ENCODE measurements at regions not wholly inside any gene's neighbourhood (a gene's known extent, or its start where the extent isn't known, plus 50 kb on each side); places are given as distances from the start of the nearest gene placed in this dataset.

DNA sequence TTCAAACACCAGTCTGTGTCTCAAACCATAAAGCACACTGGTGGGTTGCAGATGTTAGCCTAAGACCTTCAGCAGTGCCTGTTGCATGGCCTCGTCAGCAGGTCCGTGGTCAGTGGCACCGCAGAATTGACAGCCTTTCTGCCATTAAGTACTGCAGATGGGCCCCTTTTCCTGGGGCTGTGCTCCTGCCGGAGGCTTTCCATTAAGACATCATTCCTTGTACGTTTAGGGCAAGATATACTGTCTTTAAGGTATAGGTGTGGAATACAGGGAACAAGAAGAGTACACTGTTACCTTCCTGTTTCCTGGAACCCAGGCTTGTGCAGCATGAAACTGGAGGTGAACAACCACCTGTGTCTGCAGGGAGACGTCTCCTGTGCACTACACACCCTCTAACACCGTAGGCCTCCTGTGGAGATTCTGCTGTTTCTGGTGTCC lies 67.9 kb upstream of the WDR1 start:
- Histone ChIP-seq H3K4me3 (replicated peaks in 1 of 3; ENCODE audit: insufficient read depth in 1 of 3, low read depth in 2 of 3, low read length in 3 of 3) (no peak overlapping the region), H2AFZ (ENCODE audit: low read length) (no peak overlapping the region), H3K9me3 (ENCODE audit: low read length) (no peaks in the 10 kb centered on the region), H3K9ac (ENCODE audit: insufficient read depth, low read depth, low read length) (no peak overlapping the region), H3K4me2 (ENCODE audit: low read depth, low read length) (no peak overlapping the region), H4K20me1 (ENCODE audit: insufficient read depth, low read length) (no peaks in the 10 kb centered on the region), H3K27me3 (ENCODE audit: control insufficient read depth in 1 of 2, insufficient read depth in 2 of 2, low read length in 2 of 2) (no peaks in the 10 kb centered on the region), H3K36me3 (replicated peaks in 1 of 2; ENCODE audit: control insufficient read depth in 1 of 2, insufficient read depth in 2 of 2, low read length in 2 of 2) (no peaks in the 10 kb centered on the region), H3K79me2 (ENCODE audit: insufficient read depth, low read length) (no peaks in the 10 kb centered on the region), H3K4me1 (ENCODE audit: insufficient read depth, low read length) (no peaks in the 10 kb centered on the region), H3K27ac (ENCODE audit: extremely low read length, insufficient read depth, low read length) (no peak overlapping the region)
- ChIA-PET CTCF (ENCODE audit: low intra/inter-chr PET ratio, low total read pairs) (no interaction called here), POLR2A (no interaction called here)
- no peak for FAIRE-seq
- in situ Hi-C loops (cut with HindIII; ENCODE audit: extremely low pct_ligation_motif_present, low pct_unique_long_range_greater_than_20kb): no loop called here
- no peak for DNase-seq (ENCODE audit: low spot score)
- ATAC-seq: no peak
- intact Hi-C loops (cut with micrococcal nuclease; ENCODE audit: unreplicated experiment): no loop called here
- no TSS peak for BruUV-seq (replicated peaks)
- TF ChIP-seq UBTF (CRISPR knock-in tag; IDR thresholded peaks at IDR 0.05) (no peak), HES4 (CRISPR knock-in tag; IDR thresholded peaks at IDR 0.05; ENCODE audit: borderline replicate concordance) (no peak), TSC22D2 (CRISPR knock-in tag; IDR thresholded peaks at IDR 0.05; ENCODE audit: borderline replicate concordance) (no peak), YEATS2 (CRISPR knock-in tag; IDR thresholded peaks at IDR 0.05; ENCODE audit: borderline replicate concordance) (no peak), JUND (CRISPR knock-in tag; IDR thresholded peaks at IDR 0.05) (no peak)
- WGBS (ENCODE audit: low lambda C conversion rate): 25% methylated on average over 7 of the region's 7 CpGs

GRCh38 chr4:10184041-10184440 lies 67.4 kb upstream of the WDR1 start:
- H2AFZ ChIP-seq (ENCODE audit: low read length): no peak overlapping the region
- 9% methylated on average over 5 of the region's 5 CpGs for whole genome bisulfite sequencing (ENCODE audit: low lambda C conversion rate)
- DNase-seq (ENCODE audit: low spot score): no peak

More at GRCh38 chr4:10184041-10184440, 67.4 kb upstream of the WDR1 start:
- no peaks in the 10 kb centered on the region for H3K4me1 ChIP-seq (ENCODE audit: insufficient read depth, low read length)
- no peak overlapping the region for H3K27ac ChIP-seq (ENCODE audit: extremely low read length, insufficient read depth, low read length)
- no peak overlapping the region for H3K4me2 ChIP-seq (ENCODE audit: low read depth, low read length)
- H4K20me1 ChIP-seq (ENCODE audit: insufficient read depth, low read length): no peaks in the 10 kb centered on the region
- no peak overlapping the region for H3K4me3 ChIP-seq (replicated peaks in 1 of 3; ENCODE audit: insufficient read depth in 1 of 3, low read depth in 2 of 3, low read length in 3 of 3)
- no peak overlapping the region for H3K9ac ChIP-seq (ENCODE audit: insufficient read depth, low read depth, low read length)
- in situ Hi-C loops (cut with HindIII; ENCODE audit: extremely low pct_ligation_motif_present, low pct_unique_long_range_greater_than_20kb): no loop called here
- TF ChIP-seq MAFF (IDR thresholded peaks at IDR 0.05; ENCODE audit: low read depth, low read length) (peak; percentile 48; the same call in 1 of the 2 replicates), MAFK (conservative IDR thresholded peaks at IDR 0.05 in 1 of 2, IDR thresholded peaks at IDR 0.05 in 1 of 2; ENCODE audit: low read length in 2 of 2) (peak; percentile 46 to 62; a peak in 3 of 4 replicates), HES4 (CRISPR knock-in tag; IDR thresholded peaks at IDR 0.05; ENCODE audit: borderline replicate concordance) (no peak)
- no peaks in the 10 kb centered on the region for H3K27me3 ChIP-seq (ENCODE audit: control insufficient read depth in 1 of 2, insufficient read depth in 2 of 2, low read length in 2 of 2)
- intact Hi-C loops (cut with micrococcal nuclease; ENCODE audit: unreplicated experiment): no loop called here
- ATAC-seq: no peak
- FAIRE-seq: no peak
- H3K36me3 ChIP-seq (replicated peaks in 1 of 2; ENCODE audit: control insufficient read depth in 1 of 2, insufficient read depth in 2 of 2, low read length in 2 of 2): no peaks in the 10 kb centered on the region
- no peaks in the 10 kb centered on the region for H3K79me2 ChIP-seq (ENCODE audit: insufficient read depth, low read length)
- H3K9me3 ChIP-seq (ENCODE audit: low read length): no peaks in the 10 kb centered on the region
- POLR2A ChIA-PET: no interaction called here
- no TSS peak for BruUV-seq (replicated peaks)
- CTCF ChIA-PET (ENCODE audit: low intra/inter-chr PET ratio, low total read pairs): no interaction called here
